Keratinocyte (primary cell): ENCODE measurements at regions not wholly inside any gene's neighbourhood (a gene's known extent, or its start where the extent isn't known, plus 50 kb on each side); places are given as distances from the start of the nearest gene placed in this dataset.

Source experiments
- DNase-seq: peaks from one replicate; pipeline ENCODE4 v3.0.0-alpha.2; 2011; ENCODE audit warnings: low read depth, missing footprints, low spot score
- FAIRE-seq: peaks from 2 replicates; lab custom pipeline; 2011; peaks lifted over from hg19 to GRCh38; lab: Jason Lieb, UNC
- H2AFZ ChIP-seq: 2 replicates; pipeline ENCODE4 v1.6.0; 2012; ENCODE audit warnings: low read length, control low read depth, inconsistent platforms; ENCODE audit not compliant: control insufficient read depth
- H3K27ac ChIP-seq: 2 replicates; pipeline ENCODE4 v1.5.1; 2011; ENCODE audit warnings: low read length; ENCODE audit not compliant: control insufficient read depth, insufficient read depth
- H3K27me3 ChIP-seq: 3 replicates; pipeline ENCODE4 v1.6.0; 2011; ENCODE audit warnings: low read length; ENCODE audit not compliant: control insufficient read depth, insufficient read depth; ENCODE audit errors: extremely low read depth
- H3K36me3 ChIP-seq, 2 experiments: 2 replicates in 1 of 2; 3 replicates in 1 of 2; pipeline ENCODE4 v1.5.1; 2011; ENCODE audit warnings: low read length in 2 of 2, mild to moderate bottlenecking in 1 of 2; ENCODE audit not compliant: control insufficient read depth in 2 of 2, insufficient read depth in 2 of 2; ENCODE audit errors: extremely low read depth in 1 of 2
- H3K4me1 ChIP-seq: 3 replicates; pipeline ENCODE4 v1.5.1; 2011; ENCODE audit warnings: low read length; ENCODE audit not compliant: control insufficient read depth, insufficient read depth; ENCODE audit errors: extremely low read depth
- H3K4me2 ChIP-seq: 3 replicates; pipeline ENCODE4 v1.6.0; 2011; ENCODE audit warnings: low read depth, low read length; ENCODE audit not compliant: control insufficient read depth, insufficient read depth; ENCODE audit errors: extremely low read depth
- H3K4me3 ChIP-seq, 3 experiments: fragments of 200-600 bp in 1 of 3; sonication (generic) in 1 of 3; 2 replicates in 2 of 3; 3 replicates in 1 of 3; pipeline ENCODE4 v1.5.1; 2011 to 2016; ENCODE audit warnings: low read length in 3 of 3, mild to moderate bottlenecking in 3 of 3, control low read depth in 2 of 3, inconsistent platforms in 1 of 3, low read depth in 1 of 3, mixed read lengths in 1 of 3, mixed run types in 1 of 3, moderate library complexity in 1 of 3; ENCODE audit not compliant: control insufficient read depth in 2 of 3, insufficient read depth in 2 of 3; ENCODE audit errors: extremely low read depth in 1 of 3
- H3K79me2 ChIP-seq: 2 replicates; pipeline ENCODE4 v1.6.0; 2012; ENCODE audit warnings: low read length; ENCODE audit not compliant: control insufficient read depth, insufficient read depth
- H3K9ac ChIP-seq: 3 replicates; pipeline ENCODE4 v1.6.0; 2011; ENCODE audit warnings: low read length; ENCODE audit not compliant: control insufficient read depth, insufficient read depth; ENCODE audit errors: extremely low read depth
- H3K9me1 ChIP-seq: 3 replicates; pipeline ENCODE4 v1.6.0; 2011; ENCODE audit warnings: low read length; ENCODE audit not compliant: control insufficient read depth, insufficient read depth; ENCODE audit errors: extremely low read depth
- H3K9me3 ChIP-seq: 2 replicates; pipeline ENCODE4 v1.5.1; 2012; ENCODE audit warnings: low read depth, low read length; ENCODE audit not compliant: control insufficient read depth
- H4K20me1 ChIP-seq: 3 replicates; pipeline ENCODE4 v1.6.0; 2011; ENCODE audit warnings: low read length; ENCODE audit not compliant: control insufficient read depth, insufficient read depth; ENCODE audit errors: extremely low read depth
- CTCF ChIP-seq, 3 experiments: IDR thresholded peaks in 1 of 3; conservative IDR thresholded peaks in 1 of 3; optimal IDR thresholded peaks in 1 of 3; 2 replicates in 2 of 3; 3 replicates in 1 of 3; pipeline versions ENCODE3 to v1.5.1; 2011; ENCODE audit warnings: low read length in 3 of 3, mild to moderate bottlenecking in 3 of 3, moderate library complexity in 2 of 3, control low read depth in 1 of 3, inconsistent platforms in 1 of 3; ENCODE audit not compliant: insufficient read depth in 2 of 3; ENCODE audit errors: extremely low read depth in 1 of 3
- EZH2 ChIP-seq: IDR thresholded peaks from one replicate; pipeline ENCODE4 v1.6.1; 2012; ENCODE audit warnings: inconsistent platforms, mild to moderate bottlenecking, low read length, moderate library complexity
- dilution Hi-C: fragments of 300-500 bp; cut with MboI; formaldehyde crosslinking; loops from one replicate; pipeline ENCODE4 v1.7.0; 2020; ENCODE audit warnings: low sequenced_read_pairs; ENCODE audit not compliant: extremely low pct_ligation_motif_present

DNA sequence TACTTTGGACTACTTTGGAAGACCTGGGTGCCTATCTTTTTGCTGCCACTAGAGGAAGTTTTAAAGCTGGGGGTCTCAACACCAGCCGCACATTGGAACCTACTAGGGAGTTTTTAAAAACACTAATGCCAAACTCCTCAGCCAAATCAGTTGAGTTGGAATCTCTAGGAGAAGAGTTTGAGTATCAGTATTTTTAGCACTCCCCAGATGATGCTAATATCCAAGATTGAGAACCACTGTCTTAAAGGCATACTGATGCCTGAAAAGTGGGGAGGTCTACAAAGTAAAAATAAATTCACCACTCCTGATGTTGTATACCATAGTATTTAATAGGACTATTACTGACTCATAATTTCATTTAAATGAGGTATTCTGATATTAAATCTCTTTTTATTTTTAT, 62.9 kb upstream of the COL21A1 start:
- Histone ChIP-seq H2AFZ (no peak overlapping the region), H3K9ac (no peak overlapping the region), H3K27ac (no peak overlapping the region), H3K79me2 (no peaks in the 10 kb centered on the region), H3K4me1 (no peaks in the 10 kb centered on the region), H3K9me1 (no peaks in the 10 kb centered on the region), H4K20me1 (no peaks in the 10 kb centered on the region), H3K4me2 (no peak overlapping the region), H3K9me3 (no peaks in the 10 kb centered on the region), H3K4me3 (no peak overlapping the region), H3K27me3 (no peaks in the 10 kb centered on the region), H3K36me3 (no peaks in the 10 kb centered on the region)
- TF ChIP-seq CTCF (optimal IDR thresholded peaks at IDR 0.05 in 1 of 3, IDR thresholded peaks at IDR 0.05 in 1 of 3, conservative IDR thresholded peaks at IDR 0.05 in 1 of 3; ENCODE audit: extremely low read depth in 1 of 3, insufficient read depth in 2 of 3, low read length in 3 of 3): no peak
- no peak for TF ChIP-seq EZH2
- FAIRE-seq (no peak), DNase-seq (no peak)
- dilution Hi-C loops: no loop called here

DNA sequence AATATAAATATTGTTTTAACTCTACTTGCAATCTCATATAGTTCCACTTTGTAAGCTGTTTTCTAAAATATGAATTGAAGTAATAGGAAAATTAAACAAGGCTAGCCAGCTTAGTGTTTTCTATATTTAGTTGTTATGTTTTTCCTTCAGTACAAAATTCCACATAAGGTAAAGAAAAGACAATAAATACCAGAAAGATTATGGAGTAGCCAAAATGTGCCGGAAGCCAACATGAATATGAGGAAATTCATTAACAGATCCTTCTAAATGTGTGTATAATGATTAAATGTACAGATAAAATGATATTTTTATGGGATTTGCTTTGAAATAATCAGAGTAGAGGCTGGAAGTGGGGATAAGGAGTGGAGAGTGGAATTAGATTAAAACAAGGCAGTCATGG, 52.5 kb upstream of the COL21A1 start:
- no peak overlapping the region for H3K4me2 ChIP-seq
- no peaks in the 10 kb centered on the region for H4K20me1 ChIP-seq
- H3K79me2 ChIP-seq: no peaks in the 10 kb centered on the region
- no peak overlapping the region for H3K4me3 ChIP-seq
- no peaks in the 10 kb centered on the region for H3K36me3 ChIP-seq
- no peaks in the 10 kb centered on the region for H3K9me3 ChIP-seq
- no peak for TF ChIP-seq CTCF (optimal IDR thresholded peaks at IDR 0.05 in 1 of 3, IDR thresholded peaks at IDR 0.05 in 1 of 3, conservative IDR thresholded peaks at IDR 0.05 in 1 of 3; ENCODE audit: extremely low read depth in 1 of 3, insufficient read depth in 2 of 3, low read length in 3 of 3)
- TF ChIP-seq EZH2: no peak
- no peak overlapping the region for H3K27ac ChIP-seq
- H3K9ac ChIP-seq: no peak overlapping the region
- no peak overlapping the region for H2AFZ ChIP-seq
- H3K27me3 ChIP-seq: no peaks in the 10 kb centered on the region
- DNase-seq (no peak), FAIRE-seq (no peak)
- dilution Hi-C loops: no loop called here
- peaks cover 12% of the 10 kb centered on the region for H3K4me1 ChIP-seq
- H3K9me1 ChIP-seq: no peaks in the 10 kb centered on the region
